Smooth muscle cell (in vitro differentiated cells): ENCODE measurements at regions not wholly inside any gene's neighbourhood (a gene's known extent, or its start where the extent isn't known, plus 50 kb on each side); places are given as distances from the start of the nearest gene placed in this dataset.
"Not testable (repeated sequence)": the region's sequence is repeated elsewhere in the genome, so short reads cannot be mapped to it uniquely, and the experiment has no call there.

Source experiments
- DNase-seq: peaks from one replicate; lab custom pipeline; 2025; ENCODE audit not compliant: unreplicated experiment; lab: John Stamatoyannopoulos, UW
- H2AFZ ChIP-seq: fragments of 200-600 bp; sonication (generic); 2 replicates; pipeline ENCODE4 v1.6.0; 2016; ENCODE audit warnings: antibody characterized with exemption, low read depth, mild to moderate bottlenecking
- H3F3A ChIP-seq: fragments of 200-600 bp; sonication (generic); 2 replicates; pipeline ENCODE4 v1.6.0; 2017; ENCODE audit warnings: antibody characterized with exemption, low read depth
- H3K27ac ChIP-seq: fragments of 200-600 bp; sonication (generic); 2 replicates; pipeline ENCODE4 v1.5.1; 2016; ENCODE audit warnings: low read depth, mild to moderate bottlenecking
- H3K27me3 ChIP-seq: fragments of 200-600 bp; sonication (generic); 2 replicates; pipeline ENCODE4 v1.6.1; 2016; ENCODE audit warnings: low read depth, mild to moderate bottlenecking
- H3K36me3 ChIP-seq: fragments of 200-600 bp; sonication (generic); 2 replicates; pipeline ENCODE4 v1.5.1; 2016; ENCODE audit warnings: low read depth
- H3K4me1 ChIP-seq: fragments of 200-600 bp; sonication (generic); 2 replicates; pipeline ENCODE4 v1.5.1; 2016; ENCODE audit warnings: low read depth
- H3K4me2 ChIP-seq: fragments of 200-600 bp; sonication (generic); 2 replicates; pipeline ENCODE4 v1.6.0; 2016; ENCODE audit warnings: mild to moderate bottlenecking
- H3K4me3 ChIP-seq: fragments of 200-600 bp; sonication (generic); 2 replicates; pipeline ENCODE4 v1.5.1; 2016; ENCODE audit warnings: mild to moderate bottlenecking
- H3K79me2 ChIP-seq: fragments of 200-600 bp; sonication (generic); 2 replicates; pipeline ENCODE4 v1.6.0; 2016; ENCODE audit warnings: low read depth, mild to moderate bottlenecking
- H3K9ac ChIP-seq: fragments of 200-600 bp; sonication (generic); 2 replicates; pipeline ENCODE4 v1.6.0; 2016; ENCODE audit warnings: low read depth
- H3K9me3 ChIP-seq: fragments of 200-600 bp; sonication (generic); replicated peaks from 2 replicates; pipeline ENCODE4 v1.5.1; 2016; ENCODE audit warnings: low read depth
- H4K20me1 ChIP-seq: fragments of 200-600 bp; sonication (generic); 2 replicates; pipeline ENCODE4 v1.6.0; 2016; ENCODE audit warnings: low read depth
- CTCF ChIP-seq: fragments of 200-600 bp; sonication (generic); IDR thresholded peaks from 2 replicates; pipeline ENCODE4 v1.5.1; 2017; ENCODE audit warnings: borderline replicate concordance, mild to moderate bottlenecking, antibody characterized with exemption; ENCODE audit not compliant: insufficient read depth, poor library complexity, severe bottlenecking
- WGBS: methylation state at CpG from one replicate; pipeline ENCODE4 v1.1.7; 2016; ENCODE audit warnings: low lambda C conversion rate; 5-methylcytosine and 5-hydroxymethylcytosine counted together

- no peaks in the 10 kb centered on the region for H3K4me1 ChIP-seq
- no peaks in the 10 kb centered on the region for H3K79me2 ChIP-seq
- DNase-seq, result no peak
- H3K36me3 ChIP-seq, result no peaks in the 10 kb centered on the region
- H3K27me3 ChIP-seq, result no peaks in the 10 kb centered on the region
- H2AFZ ChIP-seq, result no peak overlapping the region
- H3K9me3 ChIP-seq, result no peaks in the 10 kb centered on the region
- H3F3A ChIP-seq, result no peaks in the 10 kb centered on the region
- H4K20me1 ChIP-seq, result no peaks in the 10 kb centered on the region
- H3K4me2 ChIP-seq, result no peak overlapping the region
- no peak overlapping the region for H3K4me3 ChIP-seq
- no peak overlapping the region for H3K27ac ChIP-seq
- 68% methylated on average over 5 of the region's 5 CpGs for WGBS
- no peak overlapping the region for H3K9ac ChIP-seq
- no peak for TF ChIP-seq CTCF
These were observed 125.7 kb upstream of the NDST3 start for GRCh38 chr4:117908306-117909207.

- H3K4me1 ChIP-seq, result no peaks in the 10 kb centered on the region
- no peak for TF ChIP-seq CTCF
- H3K9me3 ChIP-seq, result no peaks in the 10 kb centered on the region
- no peak overlapping the region for H3K4me2 ChIP-seq
- H3K4me3 ChIP-seq, result no peak overlapping the region
- no peak overlapping the region for H2AFZ ChIP-seq
- no peaks in the 10 kb centered on the region for H3F3A ChIP-seq
- no peaks in the 10 kb centered on the region for H4K20me1 ChIP-seq
- no peaks in the 10 kb centered on the region for H3K79me2 ChIP-seq
- no peak overlapping the region for H3K27ac ChIP-seq
- H3K27me3 ChIP-seq, result no peaks in the 10 kb centered on the region
- H3K9ac ChIP-seq, result no peak overlapping the region
- DNase-seq, result no peak
- WGBS, result 96% methylated on average over 4 of the region's 4 CpGs
- no peaks in the 10 kb centered on the region for H3K36me3 ChIP-seq
These were observed 117.6 kb upstream of the NDST3 start for GRCh38 chr4:117916728-117917127.

- not testable (repeated sequence) for H3K4me2 ChIP-seq, H3K9ac ChIP-seq, H3K4me1 ChIP-seq, H3K9me3 ChIP-seq, H3K79me2 ChIP-seq, DNase-seq, H3K36me3 ChIP-seq, H3K27ac ChIP-seq, H3K27me3 ChIP-seq, H4K20me1 ChIP-seq, H2AFZ ChIP-seq, H3F3A ChIP-seq, H3K4me3 ChIP-seq
- WGBS, result 79% methylated on average over 9 of the region's 9 CpGs
These were observed 112.0 kb upstream of the NDST3 start for GRCh38 chr4:117922311-117922710.

- H4K20me1 ChIP-seq, H3K9me3 ChIP-seq, H3K4me3 ChIP-seq, DNase-seq, H3F3A ChIP-seq, H3K4me1 ChIP-seq, H3K36me3 ChIP-seq, H3K27ac ChIP-seq, H3K79me2 ChIP-seq, H3K9ac ChIP-seq, H3K4me2 ChIP-seq, H2AFZ ChIP-seq, H3K27me3 ChIP-seq: not testable (repeated sequence)
- 93% methylated on average over 2 of the region's 2 CpGs for WGBS
These were observed 106.5 kb upstream of the NDST3 start for GRCh38 chr4:117927823-117928222.
